HG02938 (cell line): ENCODE measurements at regions not wholly inside any gene's neighbourhood (a gene's known extent, or its start where the extent isn't known, plus 50 kb on each side); places are given as distances from the start of the nearest gene placed in this dataset.

Experiments used
- ATAC-seq: cut with Tn5 transposase; IDR thresholded peaks from one replicate; pipeline ENCODE4 v1.9.1; 2021; ENCODE audit warnings: mild to moderate bottlenecking, moderate library complexity; ENCODE audit not compliant: unreplicated experiment

GRCh38 chr1:218633238-218633988 is 288.3 kb downstream of the TGFB2 start:
- ATAC-seq = no peak

GRCh38 chr1:218634212-218634611 is 289.1 kb downstream of the TGFB2 start:
- ATAC-seq = no peak

GRCh38 chr1:218636548-218636947 is 291.4 kb downstream of the TGFB2 start:
- ATAC-seq = no peak

- ATAC-seq = no peak
These were observed 295.0 kb downstream of the TGFB2 start for GRCh38 chr1:218640173-218640572.

GRCh38 chr1:218642033-218642948 is 297.2 kb downstream of the TGFB2 start:
- ATAC-seq = no peak

GRCh38 chr1:218643281-218643680 is 298.1 kb downstream of the TGFB2 start:
- ATAC-seq = no peak

GRCh38 chr1:218643926-218644325 is 298.8 kb downstream of the TGFB2 start:
- ATAC-seq = no peak

- ATAC-seq = no peak
These were observed 301.2 kb downstream of the TGFB2 start for GRCh38 chr1:218646288-218646687.

- no peak for ATAC-seq
These were observed 311.3 kb downstream of the TGFB2 start for GRCh38 chr1:218656301-218657037.

GRCh38 chr1:218658269-218658668 is 313.1 kb downstream of the TGFB2 start:
- ATAC-seq = no peak

GRCh38 chr1:218658899-218659298 is 313.8 kb downstream of the TGFB2 start:
- ATAC-seq = no peak

GRCh38 chr1:218659911-218660677 is 315.0 kb downstream of the TGFB2 start:
- no peak for ATAC-seq

GRCh38 chr1:218660678-218661053 is 315.5 kb downstream of the TGFB2 start:
- ATAC-seq = no peak

GRCh38 chr1:218661411-218661810 is 316.3 kb downstream of the TGFB2 start:
- no peak for ATAC-seq

- no peak for ATAC-seq
These were observed 319.4 kb downstream of the TGFB2 start for GRCh38 chr1:218664385-218665170.

GRCh38 chr1:218665221-218665620 is 320.1 kb downstream of the TGFB2 start:
- ATAC-seq = no peak

GRCh38 chr1:218666263-218666662 is 321.1 kb downstream of the TGFB2 start:
- ATAC-seq = no peak

GRCh38 chr1:218667781-218668516 is 322.8 kb downstream of the TGFB2 start:
- no peak for ATAC-seq

GRCh38 chr1:218669431-218669830 is 324.3 kb downstream of the TGFB2 start:
- no peak for ATAC-seq
